ENCODE measurements at regions not wholly inside any gene's neighbourhood (a gene's known extent, or its start where the extent isn't known, plus 50 kb on each side); places are given as distances from the start of the nearest gene placed in this dataset.

- TF ChIP-seq ARNTL (CRISPR knock-in tag; IDR thresholded peaks at IDR 0.05; ENCODE audit: borderline replicate concordance, low read depth) (no peak), SNAI2 (CRISPR knock-in tag; IDR thresholded peaks at IDR 0.05) (no peak), ZC3H10 (CRISPR knock-in tag; IDR thresholded peaks at IDR 0.05) (no peak), CREB5 (CRISPR knock-in tag; IDR thresholded peaks at IDR 0.05; ENCODE audit: low read depth) (no peak), ZFP30 (CRISPR knock-in tag; IDR thresholded peaks at IDR 0.05) (no peak), TSHZ2 (CRISPR knock-in tag; IDR thresholded peaks at IDR 0.05) (no peak), POU6F1 (CRISPR knock-in tag; IDR thresholded peaks at IDR 0.05; ENCODE audit: borderline replicate concordance, low read depth) (no peak), BACH2 (CRISPR knock-in tag; IDR thresholded peaks at IDR 0.05; ENCODE audit: borderline replicate concordance) (no peak)
- ATAC-seq: no peak
Measured at GRCh38 chr20:7406671-7407070, 533.6 kb downstream of the HAO1 start.

- no peak for ATAC-seq
- TF ChIP-seq ZFP30 (CRISPR knock-in tag; IDR thresholded peaks at IDR 0.05) (no peak), TSHZ2 (CRISPR knock-in tag; IDR thresholded peaks at IDR 0.05) (no peak), ARNTL (CRISPR knock-in tag; IDR thresholded peaks at IDR 0.05; ENCODE audit: borderline replicate concordance, low read depth) (no peak), ZNF70 (CRISPR knock-in tag; IDR thresholded peaks at IDR 0.05) (no peak), OSR1 (CRISPR knock-in tag; IDR thresholded peaks at IDR 0.05) (no peak), CSRNP3 (CRISPR knock-in tag; IDR thresholded peaks at IDR 0.05) (no peak), CREB5 (CRISPR knock-in tag; IDR thresholded peaks at IDR 0.05; ENCODE audit: low read depth) (no peak), ESRRG (CRISPR knock-in tag; IDR thresholded peaks at IDR 0.05) (no peak), ISL1 (CRISPR knock-in tag; IDR thresholded peaks at IDR 0.05) (no peak), TCF4 (CRISPR knock-in tag; IDR thresholded peaks at IDR 0.05; ENCODE audit: borderline replicate concordance) (no peak)
Measured at GRCh38 chr20:7410150-7410549, 530.1 kb downstream of the HAO1 start.

GRCh38 chr20:7411075-7411474, 529.2 kb downstream of the HAO1 start:
- no peak for TF ChIP-seq ZNF8 (CRISPR knock-in tag; IDR thresholded peaks at IDR 0.05)
- no peak for TF ChIP-seq BACH2 (CRISPR knock-in tag; IDR thresholded peaks at IDR 0.05; ENCODE audit: borderline replicate concordance)
- TF ChIP-seq POU6F1 (CRISPR knock-in tag; IDR thresholded peaks at IDR 0.05; ENCODE audit: borderline replicate concordance, low read depth): no peak
- TF ChIP-seq ZC3H10 (CRISPR knock-in tag; IDR thresholded peaks at IDR 0.05): no peak
- no peak for TF ChIP-seq CSDC2 (CRISPR knock-in tag; IDR thresholded peaks at IDR 0.05)
- no peak for ATAC-seq

Data from SK-N-SH treated with all-trans-retinoic acid at 6 μM for 48 hours (cell line).